Fibroblast of lung (primary cell): ENCODE measurements at regions not wholly inside any gene's neighbourhood (a gene's known extent, or its start where the extent isn't known, plus 50 kb on each side); places are given as distances from the start of the nearest gene placed in this dataset.

Experiments used
- EZH2 ChIP-seq: IDR thresholded peaks from 2 replicates; pipeline ENCODE4 v1.5.1; 2012; ENCODE audit warnings: low read length, control low read depth, mild to moderate bottlenecking; ENCODE audit errors: missing control alignments
- TF ChIP-seq, protein P1 (sequence below), 2 donors: IDR thresholded peaks in 1 of 2; conservative IDR thresholded peaks in 1 of 2; 1 replicate in 1 of 2; 2 replicates in 1 of 2; pipeline ENCODE4 v1.5.1; 2011 to 2012; ENCODE audit warnings: low read length in 2 of 2, control low read depth in 1 of 2, inconsistent platforms in 1 of 2, low read depth in 1 of 2, mild to moderate bottlenecking in 1 of 2

DNA sequence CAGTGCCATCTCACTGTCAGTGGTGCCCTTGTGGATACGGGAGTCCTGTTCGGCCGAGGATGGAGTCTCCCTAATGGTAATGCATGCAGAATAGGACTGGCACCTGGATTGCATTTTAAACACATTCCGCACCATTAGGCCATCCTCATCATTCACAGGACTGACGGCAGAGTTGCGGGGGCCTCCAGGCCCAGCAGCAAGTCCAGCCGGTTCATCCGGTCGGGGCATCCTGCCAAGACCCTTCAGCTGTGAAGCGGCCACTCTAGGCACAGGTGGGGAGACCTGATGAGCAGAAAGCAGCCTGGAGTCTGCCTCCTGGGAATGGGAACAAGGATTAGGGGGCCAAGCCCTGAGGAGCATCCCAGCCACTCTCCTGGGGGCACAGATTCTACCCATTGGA, 90.3 kb upstream of the XYLT1 start:
- TF ChIP-seq, protein P1, sequence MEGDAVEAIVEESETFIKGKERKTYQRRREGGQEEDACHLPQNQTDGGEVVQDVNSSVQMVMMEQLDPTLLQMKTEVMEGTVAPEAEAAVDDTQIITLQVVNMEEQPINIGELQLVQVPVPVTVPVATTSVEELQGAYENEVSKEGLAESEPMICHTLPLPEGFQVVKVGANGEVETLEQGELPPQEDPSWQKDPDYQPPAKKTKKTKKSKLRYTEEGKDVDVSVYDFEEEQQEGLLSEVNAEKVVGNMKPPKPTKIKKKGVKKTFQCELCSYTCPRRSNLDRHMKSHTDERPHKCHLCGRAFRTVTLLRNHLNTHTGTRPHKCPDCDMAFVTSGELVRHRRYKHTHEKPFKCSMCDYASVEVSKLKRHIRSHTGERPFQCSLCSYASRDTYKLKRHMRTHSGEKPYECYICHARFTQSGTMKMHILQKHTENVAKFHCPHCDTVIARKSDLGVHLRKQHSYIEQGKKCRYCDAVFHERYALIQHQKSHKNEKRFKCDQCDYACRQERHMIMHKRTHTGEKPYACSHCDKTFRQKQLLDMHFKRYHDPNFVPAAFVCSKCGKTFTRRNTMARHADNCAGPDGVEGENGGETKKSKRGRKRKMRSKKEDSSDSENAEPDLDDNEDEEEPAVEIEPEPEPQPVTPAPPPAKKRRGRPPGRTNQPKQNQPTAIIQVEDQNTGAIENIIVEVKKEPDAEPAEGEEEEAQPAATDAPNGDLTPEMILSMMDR (conservative IDR thresholded peaks at IDR 0.05 in 1 of 2, IDR thresholded peaks at IDR 0.05 in 1 of 2; ENCODE audit: low read depth in 1 of 2, low read length in 2 of 2) = no peak
- no peak for TF ChIP-seq EZH2
